OCI-LY1 (cell line): ENCODE measurements at regions not wholly inside any gene's neighbourhood (a gene's known extent, or its start where the extent isn't known, plus 50 kb on each side); places are given as distances from the start of the nearest gene placed in this dataset.

Experiments
- H2AFZ ChIP-seq: fragments of 200-600 bp; sonication (generic), shearing (Covaris generic); 2 replicates; pipeline ENCODE4 v1.6.0; 2014; ENCODE audit warnings: antibody characterized with exemption, mild to moderate bottlenecking, low read length
- H3F3A ChIP-seq: fragments of 200-600 bp; sonication (generic), shearing (Covaris generic); 2 replicates; pipeline ENCODE4 v1.6.0; 2014; ENCODE audit warnings: mild to moderate bottlenecking, antibody characterized with exemption, low read length, moderate library complexity; ENCODE audit not compliant: insufficient read depth
- H3K27ac ChIP-seq: fragments of 200-600 bp; sonication (generic); 2 replicates; pipeline ENCODE4 v1.5.1; 2014; ENCODE audit warnings: low read length, mixed run types, mild to moderate bottlenecking, low read depth; ENCODE audit not compliant: poor library complexity, severe bottlenecking
- H3K27me3 ChIP-seq: fragments of 200-600 bp; sonication (generic); 2 replicates; pipeline ENCODE4 v1.6.0; 2014; ENCODE audit warnings: antibody characterized with exemption, mild to moderate bottlenecking, low read length, moderate library complexity; ENCODE audit not compliant: insufficient read depth
- H3K36me3 ChIP-seq: fragments of 200-600 bp; sonication (generic); 2 replicates; pipeline ENCODE4 v1.6.1; 2014; ENCODE audit warnings: mild to moderate bottlenecking, antibody characterized with exemption, low read length, moderate library complexity, mixed read lengths; ENCODE audit not compliant: insufficient read depth
- H3K4me1 ChIP-seq: fragments of 200-600 bp; sonication (generic); 2 replicates; pipeline ENCODE4 v1.5.1; 2014; ENCODE audit warnings: mild to moderate bottlenecking, low read length, moderate library complexity; ENCODE audit not compliant: insufficient read depth, severe bottlenecking
- H3K4me2 ChIP-seq: fragments of 200-600 bp; sonication (generic), shearing (Covaris generic); 2 replicates; pipeline ENCODE4 v1.6.1; 2014; ENCODE audit warnings: low read length
- H3K4me3 ChIP-seq: fragments of 200-600 bp; sonication (generic); 2 replicates; pipeline ENCODE4 v1.5.1; 2014; ENCODE audit warnings: low read length, low read depth, mild to moderate bottlenecking, mixed read lengths; ENCODE audit not compliant: poor library complexity, severe bottlenecking
- H3K79me2 ChIP-seq: fragments of 200-600 bp; shearing (Covaris generic); 2 replicates; pipeline ENCODE4 v1.6.1; 2016; ENCODE audit warnings: mixed run types, low read length, mixed read lengths; ENCODE audit not compliant: insufficient read depth
- H3K9ac ChIP-seq: fragments of 200-600 bp; sonication (generic), shearing (Covaris generic); 2 replicates; pipeline ENCODE4 v1.6.1; 2014; ENCODE audit warnings: mild to moderate bottlenecking, low read length, mixed read lengths
- H3K9me2 ChIP-seq: fragments of 200-600 bp; sonication (generic), shearing (Covaris generic); 2 replicates; pipeline ENCODE4 v1.6.1; 2014; ENCODE audit warnings: low read depth, mild to moderate bottlenecking, low read length, mixed read lengths
- H3K9me3 ChIP-seq: fragments of 200-600 bp; shearing (Covaris generic); 2 replicates; pipeline ENCODE4 v1.6.1; 2014; ENCODE audit warnings: low read length, mixed read lengths
- H4K20me1 ChIP-seq: fragments of 200-600 bp; sonication (generic), shearing (Covaris generic); 2 replicates; pipeline ENCODE4 v1.6.0; 2016; ENCODE audit warnings: mild to moderate bottlenecking, low read length; ENCODE audit not compliant: insufficient read depth
- CTCF ChIP-seq: fragments of 200-600 bp; sonication (generic), shearing (Covaris generic); IDR thresholded peaks from 2 replicates; pipeline ENCODE4 v1.5.1; 2017; ENCODE audit warnings: mild to moderate bottlenecking, antibody characterized with exemption, low read length, moderate library complexity, mixed read lengths
- EZH2 ChIP-seq: fragments of 200-600 bp; sonication (generic), shearing (Covaris generic); IDR thresholded peaks from 2 replicates; pipeline ENCODE4 v1.8.0; 2017; ENCODE audit warnings: borderline replicate concordance, mixed run types, mild to moderate bottlenecking, antibody characterized with exemption, low read length, moderate library complexity, mixed read lengths

DNA sequence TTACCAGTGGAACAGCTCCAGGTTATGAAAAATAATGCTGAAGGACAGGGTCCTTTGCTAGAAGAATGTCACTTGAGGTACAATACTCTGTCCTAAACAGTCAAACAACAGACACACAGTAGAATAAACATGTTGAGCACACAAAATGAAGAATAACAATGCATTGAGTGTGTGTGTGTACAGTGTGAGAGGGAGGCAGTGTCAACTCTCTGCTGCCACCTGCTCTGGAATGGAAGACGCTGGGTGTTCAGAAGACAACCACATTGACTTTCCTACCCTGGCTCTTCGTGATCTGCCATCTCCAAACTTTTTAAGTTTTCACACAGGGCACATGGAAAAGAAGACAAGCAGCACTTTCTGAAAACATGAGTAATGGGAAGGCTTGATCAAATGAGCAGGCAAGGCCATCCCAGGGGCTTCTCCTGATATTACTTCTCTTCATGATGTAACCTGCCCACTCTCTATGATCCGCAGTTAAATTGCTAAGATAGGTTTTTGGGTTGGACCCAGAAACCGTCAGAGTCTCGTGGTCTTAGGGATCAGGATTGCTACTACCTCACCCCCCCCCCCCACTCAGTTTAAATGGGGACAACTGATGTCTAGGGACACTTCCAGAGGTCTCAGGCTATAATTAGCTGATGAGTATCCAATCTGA lies 533.2 kb upstream of the TNP1 start:
- Histone ChIP-seq H3K79me2 (no peaks in the 10 kb centered on the region), H3K9me2 (no peaks in the 10 kb centered on the region), H3K9ac (no peak overlapping the region), H4K20me1 (no peaks in the 10 kb centered on the region), H3K27me3 (no peaks in the 10 kb centered on the region), H3K4me1 (no peaks in the 10 kb centered on the region), H3K9me3 (no peaks in the 10 kb centered on the region), H2AFZ (no peak overlapping the region), H3K27ac (no peak overlapping the region), H3K36me3 (no peaks in the 10 kb centered on the region), H3F3A (no peaks in the 10 kb centered on the region), H3K4me3 (no peak overlapping the region), H3K4me2 (no peak overlapping the region)
- TF ChIP-seq CTCF (no peak), EZH2 (no peak)

- TF ChIP-seq CTCF (no peak), EZH2 (no peak)
- Histone ChIP-seq H3K4me2 (no peak overlapping the region), H3K36me3 (no peaks in the 10 kb centered on the region), H3K9me3 (no peaks in the 10 kb centered on the region), H3K9me2 (no peaks in the 10 kb centered on the region), H3F3A (no peaks in the 10 kb centered on the region), H4K20me1 (no peaks in the 10 kb centered on the region), H3K79me2 (no peaks in the 10 kb centered on the region), H2AFZ (no peak overlapping the region), H3K27me3 (no peaks in the 10 kb centered on the region), H3K4me3 (no peak overlapping the region), H3K9ac (no peak overlapping the region), H3K4me1 (no peaks in the 10 kb centered on the region), H3K27ac (no peak overlapping the region)
Measured at GRCh38 chr2:217387776-217388387, 528.0 kb upstream of the TNP1 start.

DNA sequence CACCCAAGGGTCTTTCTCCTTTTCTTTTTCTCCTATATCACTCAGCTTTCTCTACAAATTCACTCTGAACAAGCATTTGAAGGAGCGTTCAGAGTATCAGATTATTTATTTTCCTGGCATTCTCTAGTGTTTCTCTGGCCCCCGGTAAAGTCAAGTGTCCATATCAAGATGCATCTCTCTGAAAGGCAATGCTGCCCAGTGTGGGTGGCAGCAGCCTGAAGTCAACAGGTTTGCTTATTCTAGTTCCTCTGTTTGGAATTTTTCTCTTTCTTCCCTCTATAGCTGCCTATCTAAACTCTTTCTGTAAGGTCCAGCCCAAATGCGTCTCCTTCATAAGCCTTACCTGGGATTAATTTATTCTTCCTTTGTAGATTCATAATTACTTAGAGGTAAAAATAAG lies 526.2 kb upstream of the TNP1 start:
- Histone ChIP-seq H3K9ac (no peak overlapping the region), H3K9me2 (no peaks in the 10 kb centered on the region), H3K4me2 (no peak overlapping the region), H2AFZ (no peak overlapping the region), H3K79me2 (no peaks in the 10 kb centered on the region), H4K20me1 (no peaks in the 10 kb centered on the region), H3K27me3 (no peaks in the 10 kb centered on the region), H3F3A (no peaks in the 10 kb centered on the region), H3K4me1 (no peaks in the 10 kb centered on the region), H3K4me3 (no peak overlapping the region), H3K27ac (no peak overlapping the region), H3K36me3 (no peaks in the 10 kb centered on the region), H3K9me3 (no peaks in the 10 kb centered on the region)
- TF ChIP-seq EZH2 (no peak), CTCF (no peak)
